ENCODE measurements at regions not wholly inside any gene's neighbourhood (a gene's known extent, or its start where the extent isn't known, plus 50 kb on each side); places are given as distances from the start of the nearest gene placed in this dataset.

GRCh38 chr1:93022580-93022979, 56.5 kb upstream of the MTF2 start:
- DNase-seq (ENCODE audit: low read depth, low spot score): no peak
- no peaks in the 10 kb centered on the region for H3K9me3 Mint-ChIP-seq
- H3K4me3 Mint-ChIP-seq: no peak overlapping the region
- H3K27ac Mint-ChIP-seq (ENCODE audit: unreplicated experiment): no peak overlapping the region
- no peaks in the 10 kb centered on the region for H3K36me3 Mint-ChIP-seq (ENCODE audit: low read depth)
- H3K27me3 Mint-ChIP-seq (ENCODE audit: low read depth): peaks cover 55% of the 10 kb centered on the region
- H3K4me1 Mint-ChIP-seq: no peaks in the 10 kb centered on the region
- TF ChIP-seq, protein P1, sequence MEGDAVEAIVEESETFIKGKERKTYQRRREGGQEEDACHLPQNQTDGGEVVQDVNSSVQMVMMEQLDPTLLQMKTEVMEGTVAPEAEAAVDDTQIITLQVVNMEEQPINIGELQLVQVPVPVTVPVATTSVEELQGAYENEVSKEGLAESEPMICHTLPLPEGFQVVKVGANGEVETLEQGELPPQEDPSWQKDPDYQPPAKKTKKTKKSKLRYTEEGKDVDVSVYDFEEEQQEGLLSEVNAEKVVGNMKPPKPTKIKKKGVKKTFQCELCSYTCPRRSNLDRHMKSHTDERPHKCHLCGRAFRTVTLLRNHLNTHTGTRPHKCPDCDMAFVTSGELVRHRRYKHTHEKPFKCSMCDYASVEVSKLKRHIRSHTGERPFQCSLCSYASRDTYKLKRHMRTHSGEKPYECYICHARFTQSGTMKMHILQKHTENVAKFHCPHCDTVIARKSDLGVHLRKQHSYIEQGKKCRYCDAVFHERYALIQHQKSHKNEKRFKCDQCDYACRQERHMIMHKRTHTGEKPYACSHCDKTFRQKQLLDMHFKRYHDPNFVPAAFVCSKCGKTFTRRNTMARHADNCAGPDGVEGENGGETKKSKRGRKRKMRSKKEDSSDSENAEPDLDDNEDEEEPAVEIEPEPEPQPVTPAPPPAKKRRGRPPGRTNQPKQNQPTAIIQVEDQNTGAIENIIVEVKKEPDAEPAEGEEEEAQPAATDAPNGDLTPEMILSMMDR (conservative IDR thresholded peaks at IDR 0.05): no peak

DNA sequence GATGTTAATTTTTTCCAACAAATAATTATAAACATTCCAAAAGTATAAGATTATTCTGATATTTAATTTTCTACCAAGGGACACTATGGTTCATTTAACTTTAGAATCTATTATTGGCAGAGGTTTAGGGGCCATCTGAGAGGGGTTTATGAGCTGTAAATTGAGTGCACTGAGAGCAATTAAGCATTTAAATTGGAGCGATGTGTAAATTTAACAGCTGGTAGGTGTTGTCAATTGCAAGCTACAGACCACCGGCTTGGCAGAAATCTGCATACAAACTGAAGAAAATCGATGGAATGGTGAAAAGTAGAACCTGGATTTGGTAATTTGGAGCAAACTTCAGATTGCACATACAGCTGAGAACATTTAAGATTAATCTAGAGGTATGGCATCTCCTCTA, 55.8 kb upstream of the MTF2 start:
- Mint-ChIP-seq H3K36me3 (ENCODE audit: low read depth) (no peaks in the 10 kb centered on the region), H3K4me3 (no peak overlapping the region), H3K27ac (ENCODE audit: unreplicated experiment) (no peak overlapping the region), H3K27me3 (ENCODE audit: low read depth) (peaks cover 57% of the 10 kb centered on the region), H3K4me1 (no peaks in the 10 kb centered on the region), H3K9me3 (no peaks in the 10 kb centered on the region)
- TF ChIP-seq, protein P1 (conservative IDR thresholded peaks at IDR 0.05): no peak
- no peak for DNase-seq (ENCODE audit: low read depth, low spot score)

GRCh38 chr1:93025572-93025971, 53.5 kb upstream of the MTF2 start:
- Mint-ChIP-seq H3K9me3 (no peaks in the 10 kb centered on the region), H3K36me3 (ENCODE audit: low read depth) (no peaks in the 10 kb centered on the region), H3K27me3 (ENCODE audit: low read depth) (peaks cover 41% of the 10 kb centered on the region), H3K4me3 (no peak overlapping the region), H3K27ac (ENCODE audit: unreplicated experiment) (no peak overlapping the region), H3K4me1 (no peaks in the 10 kb centered on the region)
- TF ChIP-seq, protein P1 (conservative IDR thresholded peaks at IDR 0.05): no peak
- DNase-seq (ENCODE audit: low read depth, low spot score): no peak

DNA sequence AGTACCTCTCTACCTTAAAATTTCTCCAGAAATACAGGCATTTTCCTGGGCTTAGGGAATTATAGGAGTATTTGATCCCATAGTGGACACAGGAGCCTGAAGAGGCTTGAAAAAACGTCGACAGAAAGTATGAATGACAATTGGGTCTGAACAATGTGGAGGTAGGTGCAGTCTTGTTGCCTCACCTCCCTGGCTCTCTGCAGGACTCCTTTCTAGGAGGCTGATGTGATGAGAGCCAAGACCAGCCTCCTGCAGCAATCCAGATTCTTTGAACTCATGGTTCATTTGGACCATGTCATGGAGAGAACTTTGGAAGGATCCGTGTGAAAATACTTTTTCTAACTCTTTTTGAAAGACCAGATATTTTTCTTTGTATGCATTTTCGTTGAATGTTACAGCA, 50.5 kb upstream of the MTF2 start:
- peaks cover 27% of the 10 kb centered on the region for H3K27me3 Mint-ChIP-seq (ENCODE audit: low read depth)
- no peaks in the 10 kb centered on the region for H3K9me3 Mint-ChIP-seq
- no peak overlapping the region for H3K27ac Mint-ChIP-seq (ENCODE audit: unreplicated experiment)
- TF ChIP-seq, protein P1 (conservative IDR thresholded peaks at IDR 0.05): no peak
- H3K4me3 Mint-ChIP-seq: no peak overlapping the region
- H3K36me3 Mint-ChIP-seq (ENCODE audit: low read depth): no peaks in the 10 kb centered on the region
- DNase-seq (ENCODE audit: low read depth, low spot score): no peak
- H3K4me1 Mint-ChIP-seq: peaks cover 3% of the 10 kb centered on the region

Data from neural crest cell (in vitro differentiated cells).